Natural killer cell treated with Interleukin-12 subunit alpha and Interleukin-12 subunit beta and Interleukin-15 and Interleukin-18, amount 100 ng/mL, for 72 hours (primary cell): ENCODE measurements at regions not wholly inside any gene's neighbourhood (a gene's known extent, or its start where the extent isn't known, plus 50 kb on each side); places are given as distances from the start of the nearest gene placed in this dataset.

Source experiments
- ATAC-seq, 2 donors: fragments of 150-1000 bp; cut with Tn5 transposase in 1 of 2; sonication (Bioruptor Pico), chemical (Tn5 transposase) in 1 of 2; 2 replicates each; pipeline ENCODE4 v1.10.0; 2021
- DNase-seq: peaks from one replicate; pipeline ENCODE4 v3.0.0; 2022; ENCODE audit warnings: low spot score
- H3K27ac Mint-ChIP-seq, 2 donors: 1 replicate in 1 of 2; 2 replicates in 1 of 2; pipeline ENCODE4 v1.8.0; 2022; ENCODE audit warnings: mixed read lengths in 2 of 2, mild to moderate bottlenecking in 1 of 2, moderate library complexity in 1 of 2
- H3K27me3 Mint-ChIP-seq, 2 donors: 1 replicate in 1 of 2; 2 replicates in 1 of 2; pipeline ENCODE4 v1.8.0; 2022; ENCODE audit warnings: mixed read lengths in 2 of 2
- H3K36me3 Mint-ChIP-seq: one replicate; pipeline ENCODE4 v1.8.0; 2022; ENCODE audit warnings: mixed read lengths
- H3K4me1 Mint-ChIP-seq, 2 donors: 1 replicate in 1 of 2; 2 replicates in 1 of 2; pipeline ENCODE4 v1.8.0; 2022; ENCODE audit warnings: low read depth in 2 of 2, mixed read lengths in 2 of 2, mild to moderate bottlenecking in 1 of 2
- H3K4me3 Mint-ChIP-seq: one replicate; pipeline ENCODE4 v1.8.0; 2022; ENCODE audit warnings: mixed read lengths
- H3K9me3 Mint-ChIP-seq: 2 replicates; pipeline ENCODE4 v1.8.0; 2022; ENCODE audit warnings: mixed read lengths

DNA sequence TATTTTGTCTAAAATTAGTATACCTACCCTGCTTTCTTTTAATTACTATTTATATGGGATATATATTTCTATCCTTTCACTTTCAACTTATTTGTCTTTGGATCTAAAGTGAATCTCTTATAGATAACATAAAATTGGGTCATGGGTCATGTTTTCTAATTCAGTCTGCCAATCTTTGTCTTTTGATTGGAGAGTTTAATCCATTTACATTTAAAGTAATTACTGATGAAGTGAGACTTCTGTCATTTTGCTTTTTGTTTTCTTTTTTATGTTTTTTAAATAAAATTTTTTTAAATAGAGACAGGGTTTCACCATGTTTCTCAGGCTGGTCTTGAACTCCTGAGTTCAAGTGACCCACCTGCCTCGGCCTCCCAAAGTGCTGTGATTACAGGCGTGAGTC is 50.5 kb upstream of the PRDM1 start:
- Mint-ChIP-seq H3K36me3 (peaks cover 8% of the 10 kb centered on the region), H3K27ac (no peak overlapping the region), H3K27me3 (no peaks in the 10 kb centered on the region), H3K4me1 (peaks cover 15 to 16% of the 10 kb centered on the region in 2 donors), H3K4me3 (no peak overlapping the region), H3K9me3 (peaks cover 3% of the 10 kb centered on the region)
- no peak for DNase-seq
- ATAC-seq = no peak

DNA sequence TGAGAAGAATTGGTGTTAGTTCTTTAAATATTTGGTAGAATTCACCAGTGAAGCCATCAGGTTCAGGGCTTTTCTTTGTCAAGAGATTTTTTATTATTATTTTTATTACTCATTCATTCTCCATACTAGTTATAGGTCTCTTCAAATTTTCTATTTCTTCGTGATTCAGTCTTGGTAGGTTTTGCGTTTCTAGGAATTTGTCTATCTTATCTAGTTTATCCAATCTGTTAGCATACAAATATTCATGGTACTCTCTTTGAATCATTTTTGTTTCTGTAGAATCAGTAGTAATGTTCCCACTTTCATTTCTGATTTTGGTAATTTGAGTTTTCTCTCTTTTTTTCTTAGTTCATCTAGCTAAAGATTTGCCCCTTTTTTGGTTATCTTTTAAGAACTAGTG is 52.3 kb upstream of the PRDM1 start:
- peak overlapping the region in 1 of 2 donors; percentile 3 for H3K27ac Mint-ChIP-seq
- H3K27me3 Mint-ChIP-seq = no peaks in the 10 kb centered on the region
- ATAC-seq = no peak

DNA sequence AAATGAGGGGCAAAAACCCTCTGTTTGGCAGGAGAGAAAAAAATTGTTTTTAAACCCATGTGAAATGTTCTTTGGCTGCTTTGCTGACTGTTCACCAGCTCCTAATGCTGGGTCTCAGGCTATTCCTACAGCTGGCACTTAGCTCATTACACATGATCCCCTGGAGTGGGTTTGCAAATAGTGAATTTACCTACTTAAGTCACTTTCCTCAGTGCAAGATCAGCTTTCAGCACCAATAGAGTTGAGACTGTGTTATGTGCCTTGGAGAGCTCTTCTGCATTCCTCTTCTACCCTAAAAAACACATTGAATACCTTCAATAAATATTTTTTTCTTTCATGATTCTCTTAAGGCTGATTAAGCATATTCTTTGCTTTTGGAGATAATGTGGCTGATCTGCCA is 58.4 kb upstream of the PRDM1 start:
- H3K4me3 Mint-ChIP-seq = no peak overlapping the region

More for the DNA sequence above, 52.3 kb upstream of the PRDM1 start:
- no peak for DNase-seq
- peaks cover 15 to 16% of the 10 kb centered on the region in 2 donors for H3K4me1 Mint-ChIP-seq
- peaks cover 3% of the 10 kb centered on the region for H3K9me3 Mint-ChIP-seq
- H3K4me3 Mint-ChIP-seq = no peak overlapping the region
- H3K36me3 Mint-ChIP-seq = peaks cover 8% of the 10 kb centered on the region

DNA sequence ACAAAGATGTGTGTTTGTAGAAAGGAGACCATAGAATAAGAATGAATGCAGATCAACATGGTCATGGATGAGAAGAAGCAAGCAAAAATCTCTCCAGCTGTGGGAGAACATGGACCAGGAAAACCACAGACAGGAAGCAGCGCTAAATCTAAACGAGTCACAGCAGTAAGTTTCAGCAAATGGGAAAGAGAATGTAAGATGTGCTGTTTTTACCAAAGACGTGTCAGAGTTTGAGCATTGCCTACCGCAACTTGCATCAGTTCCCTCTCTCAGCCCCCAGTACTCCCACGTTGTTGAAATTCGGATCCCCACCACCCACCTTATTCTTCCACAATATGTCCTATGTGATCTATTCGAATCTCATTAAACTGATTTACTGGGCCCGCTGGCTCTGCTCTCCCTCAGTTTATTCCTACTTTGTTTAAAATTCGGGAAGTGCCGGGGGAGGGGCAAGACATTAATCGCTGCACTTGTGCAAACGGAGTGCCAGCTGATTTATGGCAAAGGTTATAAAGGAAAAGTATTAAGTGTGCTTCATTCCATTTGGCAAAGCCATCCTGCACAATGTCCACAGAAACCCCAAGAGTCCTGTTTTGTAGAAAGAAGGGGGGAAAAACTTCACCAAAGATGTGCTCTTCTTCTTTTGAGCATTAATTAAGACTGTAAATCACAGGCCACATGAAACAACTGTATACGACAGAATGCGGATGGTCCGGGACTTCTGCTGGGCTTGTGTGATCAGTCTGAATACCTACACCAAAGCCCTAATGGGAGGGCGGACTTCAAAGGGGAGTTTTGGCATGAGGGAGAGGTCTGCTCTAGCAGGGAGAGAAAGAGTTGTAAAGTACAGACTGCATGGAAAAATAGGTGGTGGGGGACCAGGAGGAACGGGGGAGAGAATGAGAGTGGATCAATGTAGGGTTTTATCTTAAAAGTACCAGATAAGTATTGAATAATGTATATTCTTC is 59.1 kb upstream of the PRDM1 start:
- DNase-seq (no peak), ATAC-seq (no peak)
- H3K27ac Mint-ChIP-seq = no peak overlapping the region
- H3K4me3 Mint-ChIP-seq = no peak overlapping the region
- peaks cover 9 to 26% of the 10 kb centered on the region in 2 donors for H3K27me3 Mint-ChIP-seq
- no peaks in the 10 kb centered on the region for H3K9me3 Mint-ChIP-seq
- H3K36me3 Mint-ChIP-seq = no peaks in the 10 kb centered on the region
- H3K4me1 Mint-ChIP-seq = peaks cover 0 to 11% of the 10 kb centered on the region in 2 donors

More for the DNA sequence above, 58.4 kb upstream of the PRDM1 start:
- ATAC-seq (no peak), DNase-seq (no peak)
- Mint-ChIP-seq H3K4me1 (peaks cover 0 to 11% of the 10 kb centered on the region in 2 donors), H3K27me3 (peaks cover 9 to 25% of the 10 kb centered on the region in 2 donors), H3K27ac (no peak overlapping the region), H3K36me3 (no peaks in the 10 kb centered on the region), H3K9me3 (no peaks in the 10 kb centered on the region)

DNA sequence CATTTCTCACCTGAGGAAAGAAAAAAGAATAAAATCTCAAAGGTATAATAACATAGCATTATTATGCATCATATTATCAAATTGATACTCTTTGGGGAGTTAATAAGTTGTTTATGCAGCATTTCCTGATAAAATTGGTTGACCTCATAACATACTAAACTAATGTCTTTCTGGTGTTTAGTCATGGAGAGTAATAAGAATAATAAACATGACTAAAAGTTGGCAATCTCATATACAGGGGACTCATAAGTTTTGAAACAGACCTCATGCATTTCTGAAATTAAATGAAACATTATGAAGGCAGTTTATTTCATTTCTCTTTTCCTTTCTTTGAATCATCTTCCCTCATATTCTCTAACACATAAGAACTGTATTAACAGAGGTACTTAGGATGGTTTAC is 60.5 kb upstream of the PRDM1 start:
- DNase-seq (no peak), ATAC-seq (no peak)
- H3K4me3 Mint-ChIP-seq = no peak overlapping the region
- peaks cover 0 to 11% of the 10 kb centered on the region in 2 donors for H3K4me1 Mint-ChIP-seq
- no peaks in the 10 kb centered on the region for H3K36me3 Mint-ChIP-seq
- no peak overlapping the region for H3K27ac Mint-ChIP-seq
- peaks cover 9 to 26% of the 10 kb centered on the region in 2 donors for H3K27me3 Mint-ChIP-seq
- H3K9me3 Mint-ChIP-seq = no peaks in the 10 kb centered on the region

DNA sequence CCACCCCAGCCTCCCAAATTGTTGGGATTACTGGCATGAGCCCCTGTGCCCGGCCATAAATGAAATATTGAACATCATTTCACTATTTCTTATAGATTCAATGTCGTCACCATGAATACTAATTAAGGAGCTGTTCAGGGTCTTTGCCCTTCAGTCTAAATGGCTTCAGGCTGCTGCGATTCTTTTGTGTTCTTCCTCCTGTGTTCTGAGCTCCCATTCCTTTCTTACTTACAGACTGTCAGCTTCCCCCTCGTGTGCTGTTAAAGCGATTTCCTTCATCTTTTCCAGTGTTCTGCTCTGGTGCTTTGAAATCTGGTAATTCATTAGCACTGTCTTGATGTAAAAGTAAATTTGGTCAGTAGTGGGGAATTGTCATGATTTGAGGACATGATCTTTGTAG is 63.3 kb upstream of the PRDM1 start:
- H3K27me3 Mint-ChIP-seq = peaks cover 7 to 22% of the 10 kb centered on the region in 2 donors
- no peaks in the 10 kb centered on the region for H3K9me3 Mint-ChIP-seq
- no peak overlapping the region for H3K27ac Mint-ChIP-seq
- DNase-seq = no peak
- no peaks in the 10 kb centered on the region for H3K36me3 Mint-ChIP-seq
- H3K4me1 Mint-ChIP-seq = peaks cover 0 to 11% of the 10 kb centered on the region in 2 donors
- no peak for ATAC-seq
- H3K4me3 Mint-ChIP-seq = no peak overlapping the region

DNA sequence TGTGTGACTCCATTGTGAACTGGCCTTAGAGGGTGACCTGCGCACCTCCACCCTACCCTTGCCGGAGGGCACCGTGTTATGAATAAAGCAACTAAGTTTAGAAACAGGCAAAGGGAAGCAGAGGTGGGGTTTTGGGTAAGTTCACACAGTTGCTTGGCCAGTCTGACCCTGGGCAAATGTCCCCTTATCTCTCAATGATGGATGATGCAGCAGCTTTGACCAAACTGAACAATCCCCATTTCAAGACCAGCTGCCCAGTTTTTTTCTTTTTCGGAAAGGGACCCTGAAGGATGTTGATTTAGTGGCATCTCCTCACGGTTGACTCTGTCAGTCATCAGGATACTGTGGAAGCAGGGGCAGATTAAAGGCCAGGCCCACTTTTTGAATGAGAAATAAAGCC is 68.7 kb upstream of the PRDM1 start:
- peaks cover under 1 to 2% of the 10 kb centered on the region in 2 donors for H3K4me1 Mint-ChIP-seq
- ATAC-seq (no peak), DNase-seq (no peak)
- no peak overlapping the region for H3K27ac Mint-ChIP-seq
- H3K4me3 Mint-ChIP-seq = no peak overlapping the region
- peaks cover 13 to 15% of the 10 kb centered on the region in 2 donors for H3K27me3 Mint-ChIP-seq
- no peaks in the 10 kb centered on the region for H3K9me3 Mint-ChIP-seq
- H3K36me3 Mint-ChIP-seq = no peaks in the 10 kb centered on the region

DNA sequence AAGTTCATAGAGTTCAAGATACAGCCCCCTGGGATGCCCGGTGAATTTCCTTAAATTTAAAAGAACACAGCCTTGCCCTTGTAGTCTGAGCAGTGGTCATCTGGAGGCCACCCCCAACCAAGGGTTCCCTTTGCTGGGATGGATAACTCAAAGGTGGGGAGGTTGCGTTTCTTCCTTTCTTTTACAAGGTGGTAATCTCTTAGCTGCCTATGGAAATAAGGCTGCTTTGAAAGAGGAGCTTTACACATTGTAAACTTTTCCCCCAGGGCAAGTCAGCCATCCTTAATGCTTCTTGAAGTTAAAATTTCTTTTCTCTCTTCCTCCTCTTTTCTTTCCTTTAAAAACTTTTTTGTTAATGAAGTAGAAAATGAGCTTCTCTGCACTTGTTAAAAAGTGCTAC is 71.2 kb upstream of the PRDM1 start:
- no peak overlapping the region for H3K4me3 Mint-ChIP-seq
- DNase-seq (no peak), ATAC-seq (no peak)
- H3K9me3 Mint-ChIP-seq = no peaks in the 10 kb centered on the region
- H3K27me3 Mint-ChIP-seq = peaks cover 15 to 19% of the 10 kb centered on the region in 2 donors
- H3K4me1 Mint-ChIP-seq = peaks cover 7 to 11% of the 10 kb centered on the region in 2 donors
- H3K27ac Mint-ChIP-seq = no peak overlapping the region
- no peaks in the 10 kb centered on the region for H3K36me3 Mint-ChIP-seq

DNA sequence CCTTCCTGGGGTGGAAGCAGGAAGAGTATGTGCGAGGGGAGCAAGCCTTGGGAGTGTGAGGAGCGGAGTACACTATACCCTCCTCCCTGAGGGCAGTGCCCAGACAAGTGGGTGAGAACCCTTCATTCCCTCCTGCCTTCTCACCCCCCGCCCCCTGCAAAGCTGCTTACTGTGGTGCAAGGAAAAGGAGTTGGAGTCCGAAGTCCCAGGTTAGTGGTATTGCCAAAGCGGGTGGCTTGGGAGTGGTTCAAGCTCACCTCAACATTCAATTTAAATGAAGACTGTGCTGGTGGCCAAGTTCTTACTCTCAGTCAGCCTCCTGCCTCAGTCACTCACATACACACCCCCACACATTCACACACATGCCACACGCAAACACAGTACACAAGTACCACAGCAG is 74.7 kb upstream of the PRDM1 start:
- no peak overlapping the region for H3K27ac Mint-ChIP-seq
- no peaks in the 10 kb centered on the region for H3K36me3 Mint-ChIP-seq
- H3K4me3 Mint-ChIP-seq = no peak overlapping the region
- ATAC-seq (no peak), DNase-seq (no peak)
- H3K4me1 Mint-ChIP-seq = peaks cover 7 to 11% of the 10 kb centered on the region in 2 donors
- H3K27me3 Mint-ChIP-seq = peaks cover 12 to 23% of the 10 kb centered on the region in 2 donors
- H3K9me3 Mint-ChIP-seq = no peaks in the 10 kb centered on the region

DNA sequence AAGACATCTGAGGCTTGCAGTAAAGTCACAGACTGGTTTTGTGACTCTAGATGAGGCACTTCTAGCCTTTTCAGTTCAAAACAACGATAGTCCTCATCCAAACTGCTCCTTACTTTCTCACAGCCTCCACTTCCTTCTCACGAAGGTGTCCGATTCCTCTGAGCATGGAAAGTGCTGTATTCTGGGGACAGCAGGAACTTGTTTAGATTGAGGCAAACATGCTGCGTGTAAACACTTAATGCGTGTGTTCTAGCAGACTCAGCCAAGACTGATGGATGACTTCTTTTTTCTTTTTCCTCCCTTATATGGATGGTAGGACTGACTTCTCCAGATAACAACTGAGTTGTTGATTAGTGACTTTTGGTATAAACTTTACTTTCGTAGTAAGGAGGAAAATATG is 80.2 kb upstream of the PRDM1 start:
- Mint-ChIP-seq H3K36me3 (no peaks in the 10 kb centered on the region), H3K4me3 (no peak overlapping the region), H3K4me1 (no peaks in the 10 kb centered on the region), H3K27me3 (peaks cover 14 to 31% of the 10 kb centered on the region in 2 donors), H3K9me3 (no peaks in the 10 kb centered on the region), H3K27ac (no peak overlapping the region)
- ATAC-seq = no peak
- DNase-seq = no peak

DNA sequence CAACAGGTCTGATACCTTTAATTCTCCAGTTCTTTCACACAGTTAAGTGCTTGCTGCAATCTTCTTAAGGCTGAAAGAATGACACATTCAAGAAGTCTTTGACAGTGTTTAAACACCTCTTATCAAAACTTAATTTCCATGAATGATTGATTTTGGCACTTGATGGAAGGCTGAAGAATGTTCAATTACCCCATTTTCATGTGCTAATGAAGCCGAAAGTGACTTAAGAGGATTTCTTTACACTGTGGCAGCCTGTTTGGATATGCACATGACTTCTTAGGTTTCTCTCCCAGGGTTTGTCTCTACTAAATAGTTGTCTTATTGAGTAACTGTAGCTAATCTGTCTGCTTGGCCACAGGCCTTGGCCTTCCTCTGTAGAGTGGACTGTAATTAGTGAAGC is 81.1 kb upstream of the PRDM1 start:
- ATAC-seq = no peak
- Mint-ChIP-seq H3K27me3 (peaks cover 17 to 32% of the 10 kb centered on the region in 2 donors), H3K9me3 (no peaks in the 10 kb centered on the region), H3K27ac (no peak overlapping the region), H3K36me3 (no peaks in the 10 kb centered on the region), H3K4me1 (no peaks in the 10 kb centered on the region), H3K4me3 (no peak overlapping the region)
- DNase-seq = no peak

DNA sequence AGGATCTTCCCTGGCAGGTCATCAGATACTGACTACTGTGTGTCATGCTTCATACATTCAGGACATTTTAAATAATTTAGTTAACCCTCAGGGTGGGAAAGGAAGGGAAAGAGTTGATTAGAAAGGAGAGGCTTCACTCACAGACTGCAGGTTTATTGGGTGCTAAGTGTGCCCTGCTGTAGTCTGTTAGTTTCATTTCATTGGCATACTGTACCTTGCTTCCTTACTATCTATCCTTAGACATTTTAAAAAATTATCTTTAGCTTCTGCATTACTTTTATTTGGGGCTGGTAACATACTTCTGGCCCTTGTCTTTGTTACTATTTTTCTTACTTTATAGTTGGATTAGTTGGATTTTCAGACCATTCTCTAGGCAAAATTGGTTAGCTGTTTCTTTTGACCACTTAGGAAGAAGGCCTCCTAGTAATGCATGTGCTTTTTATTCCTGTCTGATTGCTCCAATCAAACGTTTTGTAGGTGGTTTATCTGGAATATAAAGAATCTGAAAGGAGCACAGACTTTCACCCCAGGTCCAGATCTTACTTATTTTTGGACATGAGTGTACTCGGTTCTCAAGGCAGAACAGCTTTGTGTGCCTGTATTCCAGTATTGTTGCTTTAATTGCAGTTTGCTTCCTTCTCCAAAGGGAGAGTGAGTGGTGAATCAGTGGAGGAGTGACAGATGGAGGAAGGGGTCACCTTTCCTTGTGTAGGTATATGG is 82.7 kb upstream of the PRDM1 start:
- H3K27me3 Mint-ChIP-seq = peaks cover 17 to 32% of the 10 kb centered on the region in 2 donors
- DNase-seq (no peak), ATAC-seq (no peak)
- H3K27ac Mint-ChIP-seq = no peak overlapping the region
- no peaks in the 10 kb centered on the region for H3K9me3 Mint-ChIP-seq
- H3K4me1 Mint-ChIP-seq = no peaks in the 10 kb centered on the region
- H3K4me3 Mint-ChIP-seq = no peak overlapping the region
- H3K36me3 Mint-ChIP-seq = no peaks in the 10 kb centered on the region

DNA sequence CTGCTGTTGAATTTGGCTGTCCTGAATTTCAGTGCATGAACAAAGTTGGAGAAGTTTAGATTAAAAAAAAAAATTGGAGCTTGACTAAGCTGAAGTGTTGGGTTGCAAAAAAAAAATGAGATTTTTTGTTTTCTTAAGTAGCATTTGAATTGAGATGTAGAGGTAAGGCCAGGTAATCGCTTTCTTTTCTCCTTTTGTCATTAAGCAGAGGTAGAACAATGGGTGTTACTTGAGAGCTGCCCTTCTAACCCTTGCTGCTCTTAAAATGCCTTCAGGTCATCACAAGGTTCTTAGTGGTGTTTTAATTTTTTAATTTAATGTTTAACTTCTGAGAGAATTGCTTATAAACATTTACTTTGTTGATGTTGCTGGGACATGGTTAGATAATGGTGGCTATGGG is 84.1 kb upstream of the PRDM1 start:
- peaks cover 26 to 30% of the 10 kb centered on the region in 2 donors for H3K27me3 Mint-ChIP-seq
- H3K4me3 Mint-ChIP-seq = no peak overlapping the region
- H3K27ac Mint-ChIP-seq = no peak overlapping the region
- no peaks in the 10 kb centered on the region for H3K4me1 Mint-ChIP-seq
- no peaks in the 10 kb centered on the region for H3K9me3 Mint-ChIP-seq
- no peaks in the 10 kb centered on the region for H3K36me3 Mint-ChIP-seq
- ATAC-seq = no peak
- DNase-seq = no peak

DNA sequence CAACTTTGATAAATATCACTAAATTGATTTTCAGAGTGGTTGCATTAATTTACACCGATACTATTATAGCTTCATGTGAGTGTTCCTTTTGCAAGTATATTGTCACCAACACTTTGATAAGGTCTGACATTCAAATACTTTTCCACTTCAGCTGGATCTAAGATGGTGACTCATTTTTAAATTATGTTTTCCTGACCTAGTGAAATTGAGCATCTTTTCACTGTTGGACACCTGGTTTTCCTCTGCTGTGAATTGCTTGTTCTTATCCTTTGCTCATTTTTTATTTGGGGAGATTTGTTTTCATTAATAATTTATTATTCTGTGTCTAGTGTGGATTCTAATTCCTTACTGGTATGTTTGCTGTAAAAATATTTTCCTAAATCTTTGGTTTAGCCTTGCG is 85.2 kb upstream of the PRDM1 start:
- Mint-ChIP-seq H3K36me3 (no peaks in the 10 kb centered on the region), H3K9me3 (no peaks in the 10 kb centered on the region), H3K27me3 (peaks cover 23 to 27% of the 10 kb centered on the region in 2 donors), H3K4me3 (no peak overlapping the region), H3K27ac (no peak overlapping the region), H3K4me1 (no peaks in the 10 kb centered on the region)
- ATAC-seq (no peak), DNase-seq (no peak)
